Stomach (tissue), 4 donors: ENCODE measurements at regions not wholly inside any gene's neighbourhood (a gene's known extent, or its start where the extent isn't known, plus 50 kb on each side); places are given as distances from the start of the nearest gene placed in this dataset.

Experiments used
- POLR2A ChIP-seq, 4 donors: fragments of 450-650 bp; IDR thresholded peaks; one replicate each; pipeline ENCODE4 v1.6.1; 2016; ENCODE audit warnings: antibody characterized with exemption in 4 of 4, control low read depth in 2 of 4, mild to moderate bottlenecking in 1 of 4, moderate library complexity in 1 of 4
- POLR2AphosphoS5 ChIP-seq, 3 donors: sonication (generic); formaldehyde crosslinking; IDR thresholded peaks; one replicate each; pipeline ENCODE4 v1.6.1; 2016; ENCODE audit warnings: antibody characterized with exemption in 3 of 3
- TF ChIP-seq, protein P1 (sequence below), 7 experiments: fragments of 450-650 bp in 4 of 7; fragments of 200-600 bp in 3 of 7; sonication (generic) in 3 of 7; IDR thresholded peaks; one replicate each; pipeline ENCODE4 v1.5.1; 2016 to 2019; ENCODE audit warnings: antibody characterized with exemption in 7 of 7, control low read depth in 2 of 7, mild to moderate bottlenecking in 1 of 7

DNA sequence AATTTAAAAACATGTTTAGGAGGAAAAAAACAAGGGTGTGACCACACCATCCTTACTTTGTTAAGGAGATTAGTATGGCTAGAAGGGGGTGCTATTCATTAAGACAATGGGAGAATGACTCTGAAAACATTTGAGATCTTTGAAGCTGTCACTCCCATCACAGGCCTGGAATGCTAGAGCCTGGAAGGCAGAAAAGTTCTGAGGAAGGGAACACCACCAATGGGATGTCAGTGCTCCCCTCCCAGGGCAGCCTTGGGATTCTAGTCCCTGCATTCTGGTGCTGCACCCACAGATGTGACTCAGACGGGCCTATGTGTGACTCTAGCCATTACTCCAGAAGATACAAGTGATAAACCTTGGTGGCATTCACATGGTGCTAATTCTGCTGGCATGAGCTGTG is 162.2 kb upstream of the ANXA10 start:
- TF ChIP-seq POLR2A (IDR thresholded peaks at IDR 0.05) = no peak
- TF ChIP-seq, protein P1, sequence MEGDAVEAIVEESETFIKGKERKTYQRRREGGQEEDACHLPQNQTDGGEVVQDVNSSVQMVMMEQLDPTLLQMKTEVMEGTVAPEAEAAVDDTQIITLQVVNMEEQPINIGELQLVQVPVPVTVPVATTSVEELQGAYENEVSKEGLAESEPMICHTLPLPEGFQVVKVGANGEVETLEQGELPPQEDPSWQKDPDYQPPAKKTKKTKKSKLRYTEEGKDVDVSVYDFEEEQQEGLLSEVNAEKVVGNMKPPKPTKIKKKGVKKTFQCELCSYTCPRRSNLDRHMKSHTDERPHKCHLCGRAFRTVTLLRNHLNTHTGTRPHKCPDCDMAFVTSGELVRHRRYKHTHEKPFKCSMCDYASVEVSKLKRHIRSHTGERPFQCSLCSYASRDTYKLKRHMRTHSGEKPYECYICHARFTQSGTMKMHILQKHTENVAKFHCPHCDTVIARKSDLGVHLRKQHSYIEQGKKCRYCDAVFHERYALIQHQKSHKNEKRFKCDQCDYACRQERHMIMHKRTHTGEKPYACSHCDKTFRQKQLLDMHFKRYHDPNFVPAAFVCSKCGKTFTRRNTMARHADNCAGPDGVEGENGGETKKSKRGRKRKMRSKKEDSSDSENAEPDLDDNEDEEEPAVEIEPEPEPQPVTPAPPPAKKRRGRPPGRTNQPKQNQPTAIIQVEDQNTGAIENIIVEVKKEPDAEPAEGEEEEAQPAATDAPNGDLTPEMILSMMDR (IDR thresholded peaks at IDR 0.05) = no peak
- no peak for TF ChIP-seq POLR2AphosphoS5 (IDR thresholded peaks at IDR 0.05)
